ENCODE measurements at regions not wholly inside any gene's neighbourhood (a gene's known extent, or its start where the extent isn't known, plus 50 kb on each side); places are given as distances from the start of the nearest gene placed in this dataset.
A peak's percentile ranks its signal among the peaks of the same experiment; 100 is the strongest.

GRCh38 chr3:84082726-84083125, 876.1 kb upstream of the CADM2 start:
- DNase-seq, result no peak

DNA sequence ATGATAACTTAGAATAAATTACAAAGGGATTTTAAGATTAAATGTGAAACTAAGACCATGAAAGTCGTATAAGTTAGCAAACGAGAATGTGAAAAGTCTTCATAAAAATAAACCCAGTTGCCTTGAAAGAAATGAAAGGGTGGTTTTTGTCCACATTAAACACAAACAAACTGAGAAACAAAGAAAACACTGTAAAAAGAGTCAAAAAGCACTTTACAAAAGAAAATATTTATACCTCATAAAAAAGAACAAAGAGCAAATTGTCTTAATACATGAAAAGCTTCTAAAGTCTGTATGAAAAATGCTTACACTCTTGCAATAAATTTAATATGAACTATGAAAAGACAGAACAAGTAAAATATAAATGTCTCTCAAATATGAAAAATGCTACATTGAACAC, 865.9 kb upstream of the CADM2 start:
- DNase-seq, result no peak

- DNase-seq, result no peak
These were observed 862.6 kb upstream of the CADM2 start for GRCh38 chr3:84096188-84096587.

- no peak for DNase-seq
These were observed 857.9 kb upstream of the CADM2 start for GRCh38 chr3:84100861-84101260.

DNA sequence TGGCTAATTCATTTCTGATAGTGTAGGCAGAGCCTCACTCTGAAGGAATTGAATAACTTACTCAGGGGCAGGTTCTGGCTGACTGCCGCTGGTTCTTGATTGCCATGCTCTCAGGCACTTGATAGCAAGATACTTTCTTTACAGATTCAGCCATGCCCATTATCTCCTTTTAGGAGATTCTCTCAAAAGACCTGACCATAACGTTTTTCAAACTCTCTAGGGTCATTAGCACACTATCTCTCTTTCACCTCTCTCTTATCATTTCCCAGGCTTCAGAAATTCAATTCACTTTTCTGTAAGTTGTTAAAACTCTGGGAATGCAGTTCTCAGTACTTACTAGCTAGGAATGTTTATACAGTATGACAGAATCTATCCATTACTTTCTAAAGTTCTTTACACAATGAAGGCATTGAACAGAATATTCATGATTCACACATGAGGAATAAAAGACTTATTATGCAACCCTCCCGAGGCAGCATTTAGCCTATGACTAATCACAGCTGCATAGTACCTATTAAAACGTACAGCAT, 850.3 kb upstream of the CADM2 start:
- peak; percentile 57 for DNase-seq

DNA sequence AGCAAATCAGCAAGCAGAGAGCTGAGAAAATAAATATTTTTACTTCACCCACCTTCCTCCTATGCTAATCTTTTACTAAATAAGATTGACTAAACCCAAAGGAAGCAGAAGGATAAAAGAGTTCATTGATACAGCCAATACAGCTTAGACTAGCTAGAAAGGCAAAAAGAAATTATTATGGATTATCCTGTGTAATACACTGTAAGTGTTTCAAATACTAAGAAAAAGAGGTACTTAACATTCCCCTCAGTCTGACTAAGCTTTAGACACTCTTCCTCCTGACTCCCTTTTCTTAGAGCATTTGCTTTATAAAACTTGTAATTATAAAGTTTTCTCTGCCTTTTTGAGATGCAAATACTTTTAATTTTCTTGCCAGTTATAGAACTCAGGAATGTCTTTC, 848.9 kb upstream of the CADM2 start:
- DNase-seq, result no peak

GRCh38 chr3:84110787-84111186, 848.0 kb upstream of the CADM2 start:
- DNase-seq, result no peak

DNA sequence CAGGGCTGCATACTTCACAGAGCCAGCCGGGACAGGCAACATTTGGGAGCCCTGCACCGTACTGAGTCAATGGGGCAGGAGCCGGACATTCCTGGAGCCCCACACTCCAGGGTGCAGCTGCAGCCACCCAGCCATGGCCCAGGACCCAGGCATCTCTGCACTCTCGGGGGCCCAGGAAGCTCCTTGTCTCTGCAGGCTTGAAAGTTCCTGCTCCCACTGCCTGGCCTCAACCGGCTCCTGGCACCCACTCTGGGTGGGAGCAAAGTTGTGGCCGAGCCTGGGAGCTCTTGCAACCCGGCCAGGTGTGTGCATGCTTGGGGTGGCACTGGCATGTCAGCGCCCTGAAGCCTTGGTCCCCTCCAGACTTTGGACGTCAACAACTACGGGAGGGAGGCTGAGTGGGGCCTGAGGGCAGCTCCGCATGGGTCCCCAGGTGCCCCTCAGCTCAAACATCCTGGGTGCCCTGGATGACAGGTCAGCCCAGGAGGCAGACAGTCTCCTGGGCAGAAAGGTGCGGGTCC, 833.5 kb upstream of the CADM2 start:
- no peak for DNase-seq

- no peak for DNase-seq
These were observed 833.0 kb upstream of the CADM2 start for GRCh38 chr3:84125760-84126159.

- DNase-seq, result no peak
These were observed 832.6 kb upstream of the CADM2 start for GRCh38 chr3:84126160-84126559.

GRCh38 chr3:84128024-84128423, 830.8 kb upstream of the CADM2 start:
- DNase-seq, result no peak

DNA sequence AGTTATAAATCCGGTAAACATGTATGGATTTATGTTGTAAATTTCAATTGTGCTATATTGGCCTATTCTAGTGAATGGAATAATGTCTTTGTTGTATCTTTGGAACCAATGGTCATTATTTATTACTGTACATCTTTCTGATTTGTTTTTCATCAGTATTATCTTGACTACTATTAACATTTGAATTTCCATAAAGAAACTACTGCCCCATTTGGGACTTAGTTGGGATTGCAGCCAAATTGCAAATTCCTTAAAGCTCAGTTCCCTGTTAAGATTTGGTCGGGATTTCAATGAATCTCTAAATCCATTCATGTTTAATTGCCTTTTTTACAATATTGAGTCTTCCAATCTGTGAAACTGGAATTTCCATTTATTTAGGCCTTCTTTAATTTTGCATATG, 822.4 kb upstream of the CADM2 start:
- no peak for DNase-seq

GRCh38 chr3:84140631-84141030, 818.2 kb upstream of the CADM2 start:
- DNase-seq, result no peak

- DNase-seq, result peak; percentile 36
These were observed 817.2 kb upstream of the CADM2 start for GRCh38 chr3:84141571-84141970.

DNA sequence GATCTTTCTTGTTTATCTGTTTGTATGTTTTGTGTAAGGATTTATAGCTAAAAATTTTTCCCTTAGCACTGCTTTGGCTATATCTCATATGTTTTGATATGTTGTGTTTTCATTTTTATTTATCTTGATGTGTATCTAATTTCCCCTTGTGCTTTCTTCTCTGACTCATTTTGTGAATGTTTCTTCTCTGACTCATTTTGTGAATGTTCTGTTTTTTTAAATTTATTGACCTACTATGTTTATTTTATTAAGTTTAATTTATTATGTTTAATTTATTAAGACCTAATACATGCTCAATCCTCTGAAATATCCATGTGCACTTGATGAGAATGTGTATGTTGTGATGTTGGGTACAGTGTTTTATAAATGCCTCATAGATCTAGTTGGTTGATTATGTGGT, 793.5 kb upstream of the CADM2 start:
- no peak for DNase-seq

- DNase-seq, result no peak
These were observed 783.3 kb upstream of the CADM2 start for GRCh38 chr3:84175449-84175848.

GRCh38 chr3:84184937-84185336, 773.9 kb upstream of the CADM2 start:
- DNase-seq, result no peak

GRCh38 chr3:84194029-84194428, 764.8 kb upstream of the CADM2 start:
- no peak for DNase-seq

GRCh38 chr3:84209474-84209873, 749.3 kb upstream of the CADM2 start:
- no peak for DNase-seq

GRCh38 chr3:84223512-84223911, 735.3 kb upstream of the CADM2 start:
- DNase-seq, result no peak

DNA sequence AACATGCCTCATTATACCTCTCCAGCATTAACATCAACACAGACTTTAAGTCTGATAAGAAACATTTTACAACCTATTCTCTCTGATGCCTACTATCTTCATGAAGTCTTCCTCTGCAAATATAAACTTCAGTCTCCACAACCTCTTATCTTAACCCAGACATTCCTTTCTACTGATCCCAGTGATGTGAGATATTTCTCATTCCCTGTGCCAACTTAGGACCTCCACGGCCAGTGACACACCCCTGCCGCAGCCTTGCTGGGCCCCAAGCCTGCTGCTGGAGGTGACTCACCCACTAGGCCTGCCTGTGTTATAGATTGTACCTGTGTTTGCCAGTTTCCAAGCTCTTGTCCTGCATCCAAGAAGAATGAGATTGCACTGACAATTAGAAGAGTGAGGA, 734.5 kb upstream of the CADM2 start:
- no peak for DNase-seq

GRCh38 chr3:84236261-84236660, 722.5 kb upstream of the CADM2 start:
- DNase-seq, result no peak

DNA sequence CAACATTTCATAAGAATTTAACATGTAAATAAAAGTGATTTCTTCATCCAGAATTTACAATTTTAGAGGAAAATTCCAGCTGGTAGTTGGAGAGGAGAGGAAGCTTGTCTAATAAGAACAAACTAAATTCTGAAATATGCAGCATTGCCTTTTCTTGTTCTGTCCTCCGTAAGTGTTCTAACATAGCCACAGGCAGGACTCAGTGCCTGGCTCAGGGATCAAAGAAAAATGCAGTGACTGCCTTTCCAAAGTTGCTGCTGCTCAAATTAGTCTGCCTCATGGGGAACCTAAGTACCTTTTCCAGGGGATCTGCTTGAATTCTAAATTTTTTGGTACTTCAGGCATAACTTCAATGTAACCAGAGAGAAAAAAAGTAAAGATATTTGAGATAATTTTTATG, 713.0 kb upstream of the CADM2 start:
- no peak for DNase-seq

GRCh38 chr3:84260596-84260995, 698.2 kb upstream of the CADM2 start:
- DNase-seq, result no peak

- no peak for DNase-seq
These were observed 693.0 kb upstream of the CADM2 start for GRCh38 chr3:84265768-84266167.

GRCh38 chr3:84275532-84275931, 683.3 kb upstream of the CADM2 start:
- DNase-seq, result no peak

Measured in fibroblast of upper back skin (primary cell).